ENCODE measurements at regions not wholly inside any gene's neighbourhood (a gene's known extent, or its start where the extent isn't known, plus 50 kb on each side); places are given as distances from the start of the nearest gene placed in this dataset.

- Histone ChIP-seq H3K36me3 (ENCODE audit: insufficient read depth, low read length) (no peaks in the 10 kb centered on the region), H3K9me3 (ENCODE audit: low read length) (no peaks in the 10 kb centered on the region)
Observed at GRCh38 chr2:173841110-173841509, 124.1 kb downstream of the SP3 start.

DNA sequence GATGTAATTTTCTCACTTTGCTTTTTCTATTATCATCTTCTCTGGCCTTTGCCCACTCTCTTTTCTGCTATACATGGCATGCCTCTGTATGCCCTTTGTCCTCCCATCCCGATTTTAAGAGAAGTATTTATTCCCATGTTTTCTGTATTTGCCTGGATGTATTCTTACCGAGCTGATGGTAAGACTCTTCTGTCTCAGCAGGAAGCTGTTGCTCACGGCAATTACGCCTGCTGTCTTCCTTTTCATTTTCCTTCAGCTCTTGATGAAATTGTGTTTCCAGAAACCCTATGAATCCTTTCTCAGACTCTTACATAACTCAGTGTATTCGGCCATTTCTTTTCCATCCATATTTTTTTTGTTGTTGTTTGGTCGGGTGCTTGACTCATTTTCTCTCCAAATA, 121.6 kb downstream of the SP3 start:
- H3K4me1 ChIP-seq (ENCODE audit: insufficient read depth, low read length): no peaks in the 10 kb centered on the region
- no peaks in the 10 kb centered on the region for H3K27me3 ChIP-seq (ENCODE audit: control insufficient read depth in 1 of 2, insufficient read depth in 2 of 2, low read length in 2 of 2)
- H3K27ac ChIP-seq (ENCODE audit: low read depth, low read length): no peak overlapping the region
- no peaks in the 10 kb centered on the region for H3K36me3 ChIP-seq (ENCODE audit: insufficient read depth, low read length)
- H3K4me3 ChIP-seq (ENCODE audit: low read depth in 1 of 2, low read length in 2 of 2): no peak overlapping the region
- H3K9me3 ChIP-seq (ENCODE audit: low read length): no peaks in the 10 kb centered on the region
- H3K9ac ChIP-seq (ENCODE audit: low read length): no peak overlapping the region

More at GRCh38 chr2:173841110-173841509, 124.1 kb downstream of the SP3 start:
- no peak overlapping the region for H3K4me3 ChIP-seq (ENCODE audit: low read depth in 1 of 2, low read length in 2 of 2)
- H3K9ac ChIP-seq (ENCODE audit: low read length): no peak overlapping the region
- H3K27ac ChIP-seq (ENCODE audit: low read depth, low read length): no peak overlapping the region
- H3K4me1 ChIP-seq (ENCODE audit: insufficient read depth, low read length): no peaks in the 10 kb centered on the region
- no peaks in the 10 kb centered on the region for H3K27me3 ChIP-seq (ENCODE audit: control insufficient read depth in 1 of 2, insufficient read depth in 2 of 2, low read length in 2 of 2)

DNA sequence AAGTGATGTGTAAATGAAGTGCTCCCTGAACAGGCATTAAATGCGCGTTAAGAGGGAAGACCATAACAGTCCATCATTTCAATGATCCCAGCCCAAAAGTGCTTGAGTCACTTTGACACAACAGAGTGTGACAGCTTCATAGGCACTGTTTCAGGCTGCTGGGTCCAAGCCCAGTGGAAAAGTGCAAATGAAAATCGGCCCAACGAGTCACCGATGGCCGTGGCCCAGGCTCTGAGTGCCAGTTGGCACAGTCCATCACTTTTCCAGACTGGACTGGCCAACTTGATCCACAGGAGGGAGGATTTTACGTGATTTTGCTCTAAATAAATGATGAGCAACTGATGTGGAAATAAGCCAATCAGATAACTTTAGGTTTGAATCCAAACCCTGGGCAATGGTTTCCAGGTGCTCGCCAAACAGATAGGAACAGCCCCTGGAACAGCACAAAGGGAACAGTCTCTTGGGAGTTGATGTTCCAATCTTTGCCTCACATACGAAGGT, 114.0 kb downstream of the SP3 start:
- Histone ChIP-seq H3K27ac (ENCODE audit: low read depth, low read length) (no peak overlapping the region), H3K9me3 (ENCODE audit: low read length) (no peaks in the 10 kb centered on the region), H3K9ac (ENCODE audit: low read length) (no peak overlapping the region), H3K36me3 (ENCODE audit: insufficient read depth, low read length) (no peaks in the 10 kb centered on the region), H3K4me1 (ENCODE audit: insufficient read depth, low read length) (no peaks in the 10 kb centered on the region), H3K4me3 (ENCODE audit: low read depth in 1 of 2, low read length in 2 of 2) (no peak overlapping the region), H3K27me3 (ENCODE audit: control insufficient read depth in 1 of 2, insufficient read depth in 2 of 2, low read length in 2 of 2) (no peaks in the 10 kb centered on the region)

DNA sequence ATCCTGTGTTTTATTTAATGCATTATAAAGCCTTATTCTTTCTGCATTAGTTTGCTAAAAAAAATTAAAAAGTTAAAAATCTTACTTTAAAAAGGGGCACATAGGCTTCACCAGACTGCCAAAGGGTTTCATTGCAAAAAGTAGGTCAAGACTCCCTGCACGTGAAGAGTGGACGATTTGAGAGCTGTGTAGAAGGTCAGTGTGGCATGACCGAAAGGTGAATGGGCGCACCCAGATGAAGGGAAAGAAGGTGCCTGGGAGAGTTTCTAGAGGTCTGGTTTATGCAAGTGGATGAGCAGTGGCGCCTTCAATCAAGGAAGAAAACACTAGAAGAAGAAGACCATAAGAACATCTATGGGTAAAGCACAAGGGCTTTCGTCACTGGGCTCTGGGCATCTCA, 111.0 kb downstream of the SP3 start:
- no peaks in the 10 kb centered on the region for H3K4me1 ChIP-seq (ENCODE audit: insufficient read depth, low read length)
- H3K36me3 ChIP-seq (ENCODE audit: insufficient read depth, low read length): no peaks in the 10 kb centered on the region
- H3K9me3 ChIP-seq (ENCODE audit: low read length): no peaks in the 10 kb centered on the region
- no peak overlapping the region for H3K9ac ChIP-seq (ENCODE audit: low read length)
- H3K27ac ChIP-seq (ENCODE audit: low read depth, low read length): no peak overlapping the region
- H3K27me3 ChIP-seq (ENCODE audit: control insufficient read depth in 1 of 2, insufficient read depth in 2 of 2, low read length in 2 of 2): no peaks in the 10 kb centered on the region
- no peak overlapping the region for H3K4me3 ChIP-seq (ENCODE audit: low read depth in 1 of 2, low read length in 2 of 2)

- no peak overlapping the region for H3K4me3 ChIP-seq (ENCODE audit: low read depth in 1 of 2, low read length in 2 of 2)
- H3K36me3 ChIP-seq (ENCODE audit: insufficient read depth, low read length): no peaks in the 10 kb centered on the region
- H3K27ac ChIP-seq (ENCODE audit: low read depth, low read length): no peak overlapping the region
- H3K27me3 ChIP-seq (ENCODE audit: control insufficient read depth in 1 of 2, insufficient read depth in 2 of 2, low read length in 2 of 2): no peaks in the 10 kb centered on the region
- H3K4me1 ChIP-seq (ENCODE audit: insufficient read depth, low read length): no peaks in the 10 kb centered on the region
- no peaks in the 10 kb centered on the region for H3K9me3 ChIP-seq (ENCODE audit: low read length)
- no peak overlapping the region for H3K9ac ChIP-seq (ENCODE audit: low read length)
Observed at GRCh38 chr2:173854840-173855239, 110.3 kb downstream of the SP3 start.

GRCh38 chr2:173855661-173856060, 109.5 kb downstream of the SP3 start:
- Histone ChIP-seq H3K9ac (ENCODE audit: low read length) (no peak overlapping the region), H3K27ac (ENCODE audit: low read depth, low read length) (no peak overlapping the region), H3K27me3 (ENCODE audit: control insufficient read depth in 1 of 2, insufficient read depth in 2 of 2, low read length in 2 of 2) (no peaks in the 10 kb centered on the region), H3K9me3 (ENCODE audit: low read length) (no peaks in the 10 kb centered on the region), H3K4me3 (ENCODE audit: low read depth in 1 of 2, low read length in 2 of 2) (no peak overlapping the region), H3K36me3 (ENCODE audit: insufficient read depth, low read length) (no peaks in the 10 kb centered on the region), H3K4me1 (ENCODE audit: insufficient read depth, low read length) (no peaks in the 10 kb centered on the region)
